ENCODE measurements at regions not wholly inside any gene's neighbourhood (a gene's known extent, or its start where the extent isn't known, plus 50 kb on each side); places are given as distances from the start of the nearest gene placed in this dataset.
"Not testable (repeated sequence)": the region's sequence is repeated elsewhere in the genome, so short reads cannot be mapped to it uniquely, and the experiment has no call there.

GRCh38 chr13:21889651-21890050 is 218.8 kb downstream of the FGF9 start:
- no peak overlapping the region for H3K27ac ChIP-seq (ENCODE audit: low read depth, low read length)
- H3K79me2 ChIP-seq (ENCODE audit: insufficient read depth, low read length), result no peaks in the 10 kb centered on the region
- H3K4me1 ChIP-seq (ENCODE audit: insufficient read depth, low read length), result no peaks in the 10 kb centered on the region
- H3K4me1 Mint-ChIP-seq (ENCODE audit: low read depth, unreplicated experiment), result no peaks in the 10 kb centered on the region
- H3K9me3 ChIP-seq (ENCODE audit: insufficient read depth, low read depth, low read length), result peaks cover 11% of the 10 kb centered on the region
- no peak overlapping the region for H3K4me3 Mint-ChIP-seq (ENCODE audit: unreplicated experiment)
- no peak overlapping the region for H3K4me3 ChIP-seq (ENCODE audit: insufficient read depth, low read depth, low read length)
- TF ChIP-seq EZH2 (IDR thresholded peaks at IDR 0.05; ENCODE audit: insufficient read depth, low read length) (no peak), CTCF (IDR thresholded peaks at IDR 0.05; ENCODE audit: insufficient read depth, low read depth, low read length) (no peak)
- no peak overlapping the region for H3K27ac Mint-ChIP-seq (ENCODE audit: unreplicated experiment)
- peaks cover 5% of the 10 kb centered on the region for H3K27me3 Mint-ChIP-seq (ENCODE audit: low read depth, unreplicated experiment)
- no peaks in the 10 kb centered on the region for H3K27me3 ChIP-seq (ENCODE audit: insufficient read depth, low read length)
- H3K9ac ChIP-seq (ENCODE audit: low read length), result no peak overlapping the region
- H3K36me3 Mint-ChIP-seq (ENCODE audit: low read depth, unreplicated experiment), result no peaks in the 10 kb centered on the region
- H3K36me3 ChIP-seq (ENCODE audit: insufficient read depth, low read length), result no peaks in the 10 kb centered on the region
- H4K20me1 ChIP-seq (ENCODE audit: insufficient read depth, low read length), result no peaks in the 10 kb centered on the region
- DNase-seq (ENCODE audit: low read depth) (no peak), FAIRE-seq (no peak)
- no peak overlapping the region for H3K4me2 ChIP-seq (ENCODE audit: low read length)
- no peak overlapping the region for H2AFZ ChIP-seq (ENCODE audit: low read depth, low read length)
- peaks cover 2% of the 10 kb centered on the region for H3K9me3 Mint-ChIP-seq (ENCODE audit: unreplicated experiment)

GRCh38 chr13:21890220-21890619 is 219.3 kb downstream of the FGF9 start:
- DNase-seq (ENCODE audit: low read depth); H2AFZ ChIP-seq (ENCODE audit: low read depth, low read length); H4K20me1 ChIP-seq (ENCODE audit: insufficient read depth, low read length); H3K79me2 ChIP-seq (ENCODE audit: insufficient read depth, low read length); H3K4me1 ChIP-seq (ENCODE audit: insufficient read depth, low read length); H3K4me3 ChIP-seq (ENCODE audit: insufficient read depth, low read depth, low read length); H3K9me3 Mint-ChIP-seq (ENCODE audit: unreplicated experiment); H3K27me3 Mint-ChIP-seq (ENCODE audit: low read depth, unreplicated experiment); FAIRE-seq; H3K27ac Mint-ChIP-seq (ENCODE audit: unreplicated experiment); H3K36me3 ChIP-seq (ENCODE audit: insufficient read depth, low read length); H3K36me3 Mint-ChIP-seq (ENCODE audit: low read depth, unreplicated experiment); H3K4me3 Mint-ChIP-seq (ENCODE audit: unreplicated experiment); H3K4me2 ChIP-seq (ENCODE audit: low read length); H3K27ac ChIP-seq (ENCODE audit: low read depth, low read length); H3K9ac ChIP-seq (ENCODE audit: low read length); H3K4me1 Mint-ChIP-seq (ENCODE audit: low read depth, unreplicated experiment); H3K27me3 ChIP-seq (ENCODE audit: insufficient read depth, low read length): not testable (repeated sequence)
- peaks cover 11% of the 10 kb centered on the region for H3K9me3 ChIP-seq (ENCODE audit: insufficient read depth, low read depth, low read length)

GRCh38 chr13:21894091-21894490 is 223.2 kb downstream of the FGF9 start:
- H3K27me3 ChIP-seq (ENCODE audit: insufficient read depth, low read length), result no peaks in the 10 kb centered on the region
- Mint-ChIP-seq H3K9me3 (ENCODE audit: unreplicated experiment) (no peaks in the 10 kb centered on the region), H3K36me3 (ENCODE audit: low read depth, unreplicated experiment) (no peaks in the 10 kb centered on the region), H3K27me3 (ENCODE audit: low read depth, unreplicated experiment) (peaks cover 12% of the 10 kb centered on the region), H3K4me3 (ENCODE audit: unreplicated experiment) (no peak overlapping the region), H3K4me1 (ENCODE audit: low read depth, unreplicated experiment) (no peaks in the 10 kb centered on the region), H3K27ac (ENCODE audit: unreplicated experiment) (no peak overlapping the region)
- peaks cover 11% of the 10 kb centered on the region for H3K9me3 ChIP-seq (ENCODE audit: insufficient read depth, low read depth, low read length)
- H3K36me3 ChIP-seq (ENCODE audit: insufficient read depth, low read length), result no peaks in the 10 kb centered on the region
- H4K20me1 ChIP-seq (ENCODE audit: insufficient read depth, low read length), result no peaks in the 10 kb centered on the region
- DNase-seq (ENCODE audit: low read depth) (no peak), FAIRE-seq (no peak)
- no peak for TF ChIP-seq CTCF (IDR thresholded peaks at IDR 0.05; ENCODE audit: insufficient read depth, low read depth, low read length)
- no peak for TF ChIP-seq EZH2 (IDR thresholded peaks at IDR 0.05; ENCODE audit: insufficient read depth, low read length)
- H3K4me3 ChIP-seq (ENCODE audit: insufficient read depth, low read depth, low read length), result no peak overlapping the region
- no peak overlapping the region for H3K27ac ChIP-seq (ENCODE audit: low read depth, low read length)
- H3K9ac ChIP-seq (ENCODE audit: low read length), result no peak overlapping the region
- no peak overlapping the region for H2AFZ ChIP-seq (ENCODE audit: low read depth, low read length)
- no peak overlapping the region for H3K4me2 ChIP-seq (ENCODE audit: low read length)
- H3K79me2 ChIP-seq (ENCODE audit: insufficient read depth, low read length), result no peaks in the 10 kb centered on the region
- H3K4me1 ChIP-seq (ENCODE audit: insufficient read depth, low read length), result no peaks in the 10 kb centered on the region
